ENCODE measurements at regions not wholly inside any gene's neighbourhood (a gene's known extent, or its start where the extent isn't known, plus 50 kb on each side); places are given as distances from the start of the nearest gene placed in this dataset.
"Not testable (repeated sequence)": the region's sequence is repeated elsewhere in the genome, so short reads cannot be mapped to it uniquely, and the experiment has no call there.

DNA sequence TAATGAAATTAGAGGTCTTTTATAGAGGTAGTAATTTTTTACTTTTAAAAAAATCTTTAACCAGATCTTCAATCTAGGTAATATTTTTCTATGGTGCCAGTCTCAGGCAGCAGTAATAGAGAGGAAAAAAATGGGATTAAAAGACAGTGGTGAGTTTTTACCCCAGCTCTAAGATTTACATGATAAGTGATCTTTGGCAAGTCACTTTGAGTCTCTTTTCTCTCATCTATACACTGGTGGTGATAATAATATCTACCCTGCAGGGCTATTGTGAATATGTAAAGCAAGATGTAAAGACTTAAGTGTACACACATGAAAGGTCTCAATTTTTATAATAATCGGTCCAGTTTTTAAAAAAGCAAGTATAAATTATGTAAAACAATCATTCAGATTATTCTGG lies 786.2 kb upstream of the POU3F4 start:
- no peak for DNase-seq (ENCODE audit: low spot score)
- no peaks in the 10 kb centered on the region for H3K4me1 ChIP-seq (ENCODE audit: control insufficient read depth in 4 of 4, insufficient read depth in 4 of 4, low read length in 3 of 4)
- TF ChIP-seq HNF4A (conservative IDR thresholded peaks at IDR 0.05) (no peak), FOXA2 (IDR thresholded peaks at IDR 0.05) (no peak), HNF4G (IDR thresholded peaks at IDR 0.05) (no peak), RXRA (IDR thresholded peaks at IDR 0.05) (no peak), EGR1 (IDR thresholded peaks at IDR 0.05; ENCODE audit: low read depth in 2 of 2) (no peak), TAF1 (conservative IDR thresholded peaks at IDR 0.05) (no peak), RAD21 (IDR thresholded peaks at IDR 0.05) (no peak), GABPA (IDR thresholded peaks at IDR 0.05 in 1 of 2, conservative IDR thresholded peaks at IDR 0.05 in 1 of 2) (no peak), FOXA1 (IDR thresholded peaks at IDR 0.05) (no peak)
- TF ChIP-seq, protein P1, sequence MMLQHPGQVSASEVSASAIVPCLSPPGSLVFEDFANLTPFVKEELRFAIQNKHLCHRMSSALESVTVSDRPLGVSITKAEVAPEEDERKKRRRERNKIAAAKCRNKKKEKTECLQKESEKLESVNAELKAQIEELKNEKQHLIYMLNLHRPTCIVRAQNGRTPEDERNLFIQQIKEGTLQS (IDR thresholded peaks at IDR 0.05): no peak
- TF ChIP-seq, protein P2, sequence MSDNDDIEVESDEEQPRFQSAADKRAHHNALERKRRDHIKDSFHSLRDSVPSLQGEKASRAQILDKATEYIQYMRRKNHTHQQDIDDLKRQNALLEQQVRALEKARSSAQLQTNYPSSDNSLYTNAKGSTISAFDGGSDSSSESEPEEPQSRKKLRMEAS (IDR thresholded peaks at IDR 0.05): no peak

DNA sequence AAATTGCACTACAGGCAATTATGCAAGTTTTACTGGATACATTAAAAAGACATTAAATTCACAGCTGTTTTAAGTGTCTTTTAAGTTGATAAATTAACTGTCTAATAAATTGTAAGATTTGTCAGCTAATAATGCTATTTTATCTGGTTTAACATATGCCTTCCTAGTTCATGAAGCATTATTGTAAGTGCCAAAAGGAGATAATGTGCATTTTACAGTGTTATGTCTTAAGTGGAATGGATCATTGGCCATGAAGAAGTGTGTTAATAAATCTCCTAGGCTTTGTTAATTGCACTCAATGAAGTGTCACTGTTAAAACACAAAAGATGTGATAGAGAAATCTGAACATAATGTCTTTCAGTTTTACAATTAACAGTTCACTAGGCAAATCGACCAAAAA lies 784.3 kb upstream of the POU3F4 start:
- DNase-seq (ENCODE audit: low spot score): no peak
- H3K27ac ChIP-seq (ENCODE audit: low read depth in 1 of 2, low read length in 2 of 2): no peak overlapping the region
- H3K9me3 ChIP-seq (ENCODE audit: control insufficient read depth in 4 of 4, low read length in 3 of 4): no peaks in the 10 kb centered on the region
- H3K36me3 ChIP-seq (ENCODE audit: control insufficient read depth in 4 of 4, insufficient read depth in 3 of 4, low read depth in 1 of 4, low read length in 3 of 4): no peaks in the 10 kb centered on the region
- H3K4me1 ChIP-seq (ENCODE audit: control insufficient read depth in 4 of 4, insufficient read depth in 4 of 4, low read length in 3 of 4): no peaks in the 10 kb centered on the region
- WGBS: 47% methylated on average over 1 of the region's 1 CpG
- TF ChIP-seq GABPA (IDR thresholded peaks at IDR 0.05 in 1 of 2, conservative IDR thresholded peaks at IDR 0.05 in 1 of 2) (no peak), SP1 (IDR thresholded peaks at IDR 0.05) (no peak), JUND (IDR thresholded peaks at IDR 0.05) (no peak), FOXA1 (IDR thresholded peaks at IDR 0.05) (no peak), NR2F2 (IDR thresholded peaks at IDR 0.05) (no peak), TAF1 (conservative IDR thresholded peaks at IDR 0.05) (no peak)
- TF ChIP-seq, protein P3, sequence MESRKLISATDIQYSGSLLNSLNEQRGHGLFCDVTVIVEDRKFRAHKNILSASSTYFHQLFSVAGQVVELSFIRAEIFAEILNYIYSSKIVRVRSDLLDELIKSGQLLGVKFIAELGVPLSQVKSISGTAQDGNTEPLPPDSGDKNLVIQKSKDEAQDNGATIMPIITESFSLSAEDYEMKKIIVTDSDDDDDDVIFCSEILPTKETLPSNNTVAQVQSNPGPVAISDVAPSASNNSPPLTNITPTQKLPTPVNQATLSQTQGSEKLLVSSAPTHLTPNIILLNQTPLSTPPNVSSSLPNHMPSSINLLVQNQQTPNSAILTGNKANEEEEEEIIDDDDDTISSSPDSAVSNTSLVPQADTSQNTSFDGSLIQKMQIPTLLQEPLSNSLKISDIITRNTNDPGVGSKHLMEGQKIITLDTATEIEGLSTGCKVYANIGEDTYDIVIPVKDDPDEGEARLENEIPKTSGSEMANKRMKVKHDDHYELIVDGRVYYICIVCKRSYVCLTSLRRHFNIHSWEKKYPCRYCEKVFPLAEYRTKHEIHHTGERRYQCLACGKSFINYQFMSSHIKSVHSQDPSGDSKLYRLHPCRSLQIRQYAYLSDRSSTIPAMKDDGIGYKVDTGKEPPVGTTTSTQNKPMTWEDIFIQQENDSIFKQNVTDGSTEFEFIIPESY (IDR thresholded peaks at IDR 0.05): no peak
- TF ChIP-seq, protein P4, sequence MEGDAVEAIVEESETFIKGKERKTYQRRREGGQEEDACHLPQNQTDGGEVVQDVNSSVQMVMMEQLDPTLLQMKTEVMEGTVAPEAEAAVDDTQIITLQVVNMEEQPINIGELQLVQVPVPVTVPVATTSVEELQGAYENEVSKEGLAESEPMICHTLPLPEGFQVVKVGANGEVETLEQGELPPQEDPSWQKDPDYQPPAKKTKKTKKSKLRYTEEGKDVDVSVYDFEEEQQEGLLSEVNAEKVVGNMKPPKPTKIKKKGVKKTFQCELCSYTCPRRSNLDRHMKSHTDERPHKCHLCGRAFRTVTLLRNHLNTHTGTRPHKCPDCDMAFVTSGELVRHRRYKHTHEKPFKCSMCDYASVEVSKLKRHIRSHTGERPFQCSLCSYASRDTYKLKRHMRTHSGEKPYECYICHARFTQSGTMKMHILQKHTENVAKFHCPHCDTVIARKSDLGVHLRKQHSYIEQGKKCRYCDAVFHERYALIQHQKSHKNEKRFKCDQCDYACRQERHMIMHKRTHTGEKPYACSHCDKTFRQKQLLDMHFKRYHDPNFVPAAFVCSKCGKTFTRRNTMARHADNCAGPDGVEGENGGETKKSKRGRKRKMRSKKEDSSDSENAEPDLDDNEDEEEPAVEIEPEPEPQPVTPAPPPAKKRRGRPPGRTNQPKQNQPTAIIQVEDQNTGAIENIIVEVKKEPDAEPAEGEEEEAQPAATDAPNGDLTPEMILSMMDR (IDR thresholded peaks at IDR 0.05; ENCODE audit: low read depth, low read length, missing input control): no peak
- TF ChIP-seq, protein P2 (IDR thresholded peaks at IDR 0.05): no peak
- TF ChIP-seq, protein P1 (IDR thresholded peaks at IDR 0.05): no peak
- no peaks in the 10 kb centered on the region for H3K27me3 ChIP-seq (ENCODE audit: control insufficient read depth in 4 of 4, insufficient read depth in 4 of 4, low read length in 3 of 4)
- no peak overlapping the region for H3K4me3 ChIP-seq (ENCODE audit: low read depth in 1 of 3, low read length in 3 of 3)
- H3K9ac ChIP-seq (ENCODE audit: low read depth in 1 of 2, low read length in 2 of 2): no peak overlapping the region

More for the DNA sequence above, 786.2 kb upstream of the POU3F4 start:
- Histone ChIP-seq H3K9me3 (ENCODE audit: control insufficient read depth in 4 of 4, low read length in 3 of 4) (no peaks in the 10 kb centered on the region), H3K27me3 (ENCODE audit: control insufficient read depth in 4 of 4, insufficient read depth in 4 of 4, low read length in 3 of 4) (no peaks in the 10 kb centered on the region), H3K4me3 (ENCODE audit: low read depth in 1 of 3, low read length in 3 of 3) (no peak overlapping the region), H3K9ac (ENCODE audit: low read depth in 1 of 2, low read length in 2 of 2) (no peak overlapping the region), H3K27ac (ENCODE audit: low read depth in 1 of 2, low read length in 2 of 2) (no peak overlapping the region), H3K36me3 (ENCODE audit: control insufficient read depth in 4 of 4, insufficient read depth in 3 of 4, low read depth in 1 of 4, low read length in 3 of 4) (no peaks in the 10 kb centered on the region)
- 73% methylated on average over 1 of the region's 1 CpG for WGBS

DNA sequence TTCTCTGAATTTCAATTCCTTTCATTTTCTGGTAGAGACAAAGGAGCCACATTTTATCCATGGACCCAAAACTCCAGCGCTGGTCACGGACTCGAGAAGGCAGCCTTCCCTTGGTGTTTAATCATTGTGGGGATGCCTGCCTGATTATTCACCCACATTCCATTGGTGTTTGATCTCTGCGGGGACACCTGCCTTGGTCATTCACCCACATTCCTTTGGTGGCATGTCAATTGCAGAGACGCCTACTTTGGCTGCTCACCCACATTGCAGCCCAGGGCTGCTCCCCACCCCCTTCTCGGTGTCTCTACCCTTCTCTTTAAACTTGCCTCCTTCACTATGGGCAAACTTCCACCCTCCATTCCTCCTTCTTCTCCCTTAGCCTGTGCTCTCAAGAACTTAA lies 780.7 kb upstream of the POU3F4 start:
- not testable (repeated sequence) for H3K4me3 ChIP-seq (ENCODE audit: low read depth in 1 of 3, low read length in 3 of 3); H3K27ac ChIP-seq (ENCODE audit: low read depth in 1 of 2, low read length in 2 of 2); H3K4me1 ChIP-seq (ENCODE audit: control insufficient read depth in 4 of 4, insufficient read depth in 4 of 4, low read length in 3 of 4); H3K27me3 ChIP-seq (ENCODE audit: control insufficient read depth in 4 of 4, insufficient read depth in 4 of 4, low read length in 3 of 4); H3K9ac ChIP-seq (ENCODE audit: low read depth in 1 of 2, low read length in 2 of 2); H3K36me3 ChIP-seq (ENCODE audit: control insufficient read depth in 4 of 4, insufficient read depth in 3 of 4, low read depth in 1 of 4, low read length in 3 of 4); DNase-seq (ENCODE audit: low spot score); H3K9me3 ChIP-seq (ENCODE audit: control insufficient read depth in 4 of 4, low read length in 3 of 4)
- WGBS: 76% methylated on average over 6 of the region's 6 CpGs

Measured in liver (tissue), 8 donors.